ENCODE measurements at regions not wholly inside any gene's neighbourhood (a gene's known extent, or its start where the extent isn't known, plus 50 kb on each side); places are given as distances from the start of the nearest gene placed in this dataset.

DNA sequence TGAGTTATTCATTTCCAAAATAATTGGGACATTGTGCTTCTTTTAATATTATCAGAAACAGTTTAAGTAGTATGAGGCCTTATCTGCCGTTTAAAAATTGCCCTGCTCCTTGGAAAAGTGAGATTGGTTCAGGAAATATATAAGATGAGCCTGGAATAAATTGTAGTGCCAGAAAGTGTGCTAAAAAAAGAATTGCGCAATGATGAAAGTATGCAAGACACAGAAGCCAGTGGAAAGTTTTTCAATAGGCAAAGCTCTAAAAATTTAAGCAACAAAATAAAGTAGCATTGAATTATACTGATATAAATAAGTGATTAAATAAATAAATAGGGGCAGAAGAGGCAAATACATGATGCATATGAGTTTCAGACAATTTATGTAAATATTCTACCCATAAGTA, 834.9 kb downstream of the BCL11B start:
- TF ChIP-seq, protein P1, sequence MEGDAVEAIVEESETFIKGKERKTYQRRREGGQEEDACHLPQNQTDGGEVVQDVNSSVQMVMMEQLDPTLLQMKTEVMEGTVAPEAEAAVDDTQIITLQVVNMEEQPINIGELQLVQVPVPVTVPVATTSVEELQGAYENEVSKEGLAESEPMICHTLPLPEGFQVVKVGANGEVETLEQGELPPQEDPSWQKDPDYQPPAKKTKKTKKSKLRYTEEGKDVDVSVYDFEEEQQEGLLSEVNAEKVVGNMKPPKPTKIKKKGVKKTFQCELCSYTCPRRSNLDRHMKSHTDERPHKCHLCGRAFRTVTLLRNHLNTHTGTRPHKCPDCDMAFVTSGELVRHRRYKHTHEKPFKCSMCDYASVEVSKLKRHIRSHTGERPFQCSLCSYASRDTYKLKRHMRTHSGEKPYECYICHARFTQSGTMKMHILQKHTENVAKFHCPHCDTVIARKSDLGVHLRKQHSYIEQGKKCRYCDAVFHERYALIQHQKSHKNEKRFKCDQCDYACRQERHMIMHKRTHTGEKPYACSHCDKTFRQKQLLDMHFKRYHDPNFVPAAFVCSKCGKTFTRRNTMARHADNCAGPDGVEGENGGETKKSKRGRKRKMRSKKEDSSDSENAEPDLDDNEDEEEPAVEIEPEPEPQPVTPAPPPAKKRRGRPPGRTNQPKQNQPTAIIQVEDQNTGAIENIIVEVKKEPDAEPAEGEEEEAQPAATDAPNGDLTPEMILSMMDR (IDR thresholded peaks at IDR 0.05), result no peak
- no peak for TF ChIP-seq POLR2A (IDR thresholded peaks at IDR 0.05)
